GM18499 (cell line): ENCODE measurements at regions not wholly inside any gene's neighbourhood (a gene's known extent, or its start where the extent isn't known, plus 50 kb on each side); places are given as distances from the start of the nearest gene placed in this dataset.
"Not testable (repeated sequence)": the region's sequence is repeated elsewhere in the genome, so short reads cannot be mapped to it uniquely, and the experiment has no call there.

Experiments used
- ATAC-seq: cut with Tn5 transposase; IDR thresholded peaks from one replicate; pipeline ENCODE4 v1.9.1; 2021; ENCODE audit warnings: moderate number of reproducible peaks; ENCODE audit not compliant: insufficient read depth, unreplicated experiment

GRCh38 chr17:21513012-21513570 lies 136.9 kb downstream of the KCNJ12 start:
- ATAC-seq: peak; percentile 55

- not testable (repeated sequence) for ATAC-seq
These were observed 138.4 kb downstream of the KCNJ12 start for GRCh38 chr17:21514567-21514966.

GRCh38 chr17:21517538-21518293 lies 141.6 kb downstream of the KCNJ12 start:
- ATAC-seq: no peak

- ATAC-seq: no peak
These were observed 146.7 kb downstream of the KCNJ12 start for GRCh38 chr17:21522755-21523336.

GRCh38 chr17:21523497-21524210 lies 147.5 kb downstream of the KCNJ12 start:
- no peak for ATAC-seq

- no peak for ATAC-seq
These were observed 148.0 kb downstream of the KCNJ12 start for GRCh38 chr17:21524211-21524591.

GRCh38 chr17:21525464-21526130 lies 149.4 kb downstream of the KCNJ12 start:
- no peak for ATAC-seq

- ATAC-seq: no peak
These were observed 152.0 kb downstream of the KCNJ12 start for GRCh38 chr17:21528031-21528695.

- no peak for ATAC-seq
These were observed 154.2 kb downstream of the KCNJ12 start for GRCh38 chr17:21530311-21530710.

GRCh38 chr17:21530841-21531240 lies 154.7 kb downstream of the KCNJ12 start:
- no peak for ATAC-seq

GRCh38 chr17:21532763-21533385 lies 156.7 kb downstream of the KCNJ12 start:
- no peak for ATAC-seq

GRCh38 chr17:21535686-21536375 lies 156.5 kb upstream of the KCNJ18 start:
- ATAC-seq: no peak

GRCh38 chr17:21537302-21537701 lies 155.0 kb upstream of the KCNJ18 start:
- no peak for ATAC-seq

- ATAC-seq: no peak
These were observed 153.7 kb upstream of the KCNJ18 start for GRCh38 chr17:21538615-21539014.

GRCh38 chr17:21539146-21539545 lies 153.2 kb upstream of the KCNJ18 start:
- ATAC-seq: no peak

- no peak for ATAC-seq
These were observed 151.8 kb upstream of the KCNJ18 start for GRCh38 chr17:21540502-21540901.

GRCh38 chr17:21542070-21542469 lies 150.3 kb upstream of the KCNJ18 start:
- no peak for ATAC-seq

- ATAC-seq: no peak
These were observed 149.3 kb upstream of the KCNJ18 start for GRCh38 chr17:21542991-21543390.

- no peak for ATAC-seq
These were observed 147.3 kb upstream of the KCNJ18 start for GRCh38 chr17:21545064-21545463.
